Activated CD8-positive, alpha-beta T cell treated with anti-CD3 and anti-CD28 coated beads for 36 hours (primary cell): ENCODE measurements at regions not wholly inside any gene's neighbourhood (a gene's known extent, or its start where the extent isn't known, plus 50 kb on each side); places are given as distances from the start of the nearest gene placed in this dataset.
"Not testable (repeated sequence)": the region's sequence is repeated elsewhere in the genome, so short reads cannot be mapped to it uniquely, and the experiment has no call there.

ENCODE experiments used
- ATAC-seq: fragments of 200-7000 bp; cut with Tn5 transposase; one replicate; pipeline ENCODE4 v1.10.0; 2021; ENCODE audit warnings: mild to moderate bottlenecking, moderate library complexity
- CTCF ChIA-PET: fragments of 350-600 bp; sonication (Branson Sonifier 250); formaldehyde crosslinking; loops from one replicate; lab custom pipeline; 2021; ENCODE audit warnings: antibody characterized with exemption; lab: Charles Lee
- POLR2A ChIA-PET: fragments of 350-600 bp; sonication (Branson Sonifier 250); formaldehyde crosslinking; loops from one replicate; lab custom pipeline; 2021; ENCODE audit warnings: antibody characterized with exemption; lab: Charles Lee
- DNase-seq: peaks from one replicate; pipeline ENCODE4 v3.0.0-alpha.2; 2020
- H3K27ac Mint-ChIP-seq: one replicate; pipeline ENCODE4 v1.8.0; 2021; ENCODE audit warnings: mild to moderate bottlenecking, mixed read lengths
- H3K27me3 Mint-ChIP-seq: one replicate; pipeline ENCODE4 v1.8.0; 2021; ENCODE audit warnings: mixed read lengths
- H3K36me3 Mint-ChIP-seq: one replicate; pipeline ENCODE4 v1.8.0; 2021; ENCODE audit warnings: low read depth, mixed read lengths
- H3K4me1 Mint-ChIP-seq: one replicate; pipeline ENCODE4 v1.8.0; 2021; ENCODE audit warnings: low read depth, mixed read lengths
- H3K4me3 Mint-ChIP-seq: one replicate; pipeline ENCODE4 v1.8.0; 2021; ENCODE audit warnings: mild to moderate bottlenecking, moderate library complexity, mixed read lengths
- H3K9me3 Mint-ChIP-seq: one replicate; pipeline ENCODE4 v1.8.0; 2021; ENCODE audit warnings: mixed read lengths
- CTCF ChIP-seq: fragments of 200-600 bp; IDR thresholded peaks from one replicate; pipeline ENCODE4 v1.8.0; 2022; ENCODE audit warnings: antibody characterized with exemption, mild to moderate bottlenecking
- intact Hi-C: fragments of 100-400 bp; cut with micrococcal nuclease; formaldehyde crosslinking; loops from one replicate; pipeline ENCODE4 v1.10.0; 2022

DNA sequence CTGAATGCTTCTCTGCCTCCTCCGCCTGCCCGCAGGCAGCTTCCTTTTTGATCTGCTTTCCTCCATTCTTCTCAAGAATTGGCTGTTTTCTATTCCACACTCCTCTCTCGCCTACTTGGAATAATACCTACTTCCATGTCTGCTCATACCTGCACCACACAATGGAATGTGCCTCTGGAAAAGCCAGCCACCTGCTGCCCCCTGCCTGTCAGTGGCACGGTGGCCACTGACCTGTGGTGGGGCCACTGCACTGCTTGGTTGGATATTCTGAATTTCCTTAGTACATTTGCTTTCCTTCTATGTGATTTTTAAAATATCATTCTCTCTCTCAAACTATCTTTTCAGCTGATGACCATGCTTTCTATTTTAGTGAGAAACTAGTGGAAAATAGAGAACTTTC is 406.9 kb downstream of the DCDC2C start:
- POLR2A ChIA-PET: no interaction called here
- Mint-ChIP-seq H3K27me3 (no peaks in the 10 kb centered on the region), H3K4me1 (no peaks in the 10 kb centered on the region), H3K9me3 (peaks cover under 1% of the 10 kb centered on the region), H3K27ac (no peak overlapping the region), H3K4me3 (no peak overlapping the region), H3K36me3 (no peaks in the 10 kb centered on the region)
- intact Hi-C loops: no loop called here
- DNase-seq (no peak), ATAC-seq (no peak)
- CTCF ChIA-PET: no interaction called here
- no peak for TF ChIP-seq CTCF

DNA sequence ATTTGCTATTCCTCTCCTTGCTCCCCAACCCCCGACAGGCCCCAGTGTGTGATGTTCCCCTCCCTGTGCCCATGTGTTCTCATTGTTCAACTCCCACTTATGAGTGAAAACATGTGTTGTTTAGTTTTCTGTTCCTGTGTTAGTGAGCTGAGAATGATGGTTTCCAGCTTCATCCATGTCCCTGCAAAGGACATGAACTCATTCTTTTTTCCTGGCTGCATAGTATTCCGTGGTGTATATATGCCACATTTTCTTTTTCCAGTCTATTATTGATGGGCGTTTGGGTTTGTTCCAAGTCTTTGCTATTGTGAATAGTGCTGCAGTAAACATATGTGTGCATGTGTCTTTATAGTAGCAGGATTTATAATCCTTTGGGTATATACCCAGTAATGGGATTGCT is 412.1 kb downstream of the DCDC2C start:
- intact Hi-C loops, H3K27me3 Mint-ChIP-seq, H3K9me3 Mint-ChIP-seq, H3K4me1 Mint-ChIP-seq, H3K27ac Mint-ChIP-seq, DNase-seq, H3K36me3 Mint-ChIP-seq, ATAC-seq, H3K4me3 Mint-ChIP-seq, CTCF ChIA-PET, POLR2A ChIA-PET: not testable (repeated sequence)

- no peak overlapping the region for H3K27ac Mint-ChIP-seq
- H3K9me3 Mint-ChIP-seq: no peaks in the 10 kb centered on the region
- no peak for TF ChIP-seq CTCF
- intact Hi-C loops: no loop called here
- no peak for DNase-seq
- no peaks in the 10 kb centered on the region for H3K36me3 Mint-ChIP-seq
- POLR2A ChIA-PET: no interaction called here
- CTCF ChIA-PET: no interaction called here
- no peak for ATAC-seq
- no peaks in the 10 kb centered on the region for H3K4me1 Mint-ChIP-seq
- no peak overlapping the region for H3K4me3 Mint-ChIP-seq
- no peaks in the 10 kb centered on the region for H3K27me3 Mint-ChIP-seq
Measured at GRCh38 chr2:4122726-4123125, 419.4 kb downstream of the DCDC2C start.

GRCh38 chr2:4130651-4131050 is 427.3 kb downstream of the DCDC2C start:
- intact Hi-C loops: no loop called here
- Mint-ChIP-seq H3K27ac (no peak overlapping the region), H3K4me3 (no peak overlapping the region), H3K9me3 (peaks cover 20% of the 10 kb centered on the region), H3K4me1 (no peaks in the 10 kb centered on the region), H3K36me3 (no peaks in the 10 kb centered on the region), H3K27me3 (no peaks in the 10 kb centered on the region)
- DNase-seq: no peak
- ATAC-seq: no peak
- ChIA-PET POLR2A (no interaction called here), CTCF (no interaction called here)
- no peak for TF ChIP-seq CTCF

DNA sequence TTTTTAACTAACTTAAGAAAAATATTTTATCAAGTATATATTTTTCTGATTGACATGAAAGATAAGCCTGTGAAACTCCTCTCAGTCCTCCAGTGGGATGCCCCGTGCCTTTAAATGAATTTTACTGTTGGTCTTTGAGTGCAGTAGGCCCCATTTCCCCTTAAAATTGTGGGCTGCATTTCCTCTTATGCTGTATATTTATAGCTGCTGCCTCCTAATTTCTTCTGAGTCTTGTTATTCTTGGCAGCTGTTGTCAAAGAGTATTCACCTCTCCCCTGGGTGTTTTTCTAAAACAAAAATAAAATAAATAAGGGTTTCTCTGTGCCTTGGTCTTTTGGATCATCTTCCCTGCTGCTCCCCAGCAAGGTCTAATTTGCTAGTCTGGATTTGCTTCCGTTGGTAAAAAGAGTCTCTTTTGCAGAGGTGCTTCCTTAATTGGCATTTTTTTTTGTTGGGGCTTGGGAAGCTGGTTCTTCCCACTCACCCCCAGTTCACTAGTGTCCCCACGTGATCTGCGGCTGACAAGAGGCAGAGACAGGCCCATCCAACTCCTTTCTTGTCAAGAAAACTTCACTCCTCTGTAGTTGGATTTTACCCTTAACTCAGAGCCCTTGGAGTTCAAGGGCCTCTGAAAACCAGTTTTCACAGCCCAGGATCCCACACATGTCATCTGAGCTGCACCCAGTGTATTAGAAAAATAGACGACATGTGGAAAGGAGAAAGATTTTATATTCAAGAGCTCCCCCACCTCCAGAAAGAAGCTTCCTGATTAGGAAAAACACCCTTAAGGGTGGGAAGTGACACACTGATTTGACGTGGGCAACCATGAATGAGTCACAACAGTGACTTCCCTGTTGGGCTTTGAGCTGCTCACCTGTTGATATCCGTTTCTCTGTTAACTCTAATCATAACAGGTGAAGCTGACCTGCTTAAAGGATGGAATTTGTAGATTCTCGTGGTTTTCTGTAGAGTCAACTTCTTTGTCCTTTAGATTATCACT is 431.5 kb downstream of the DCDC2C start:
- no peak for TF ChIP-seq CTCF
- Mint-ChIP-seq H3K27ac (no peak overlapping the region), H3K36me3 (no peaks in the 10 kb centered on the region), H3K27me3 (no peaks in the 10 kb centered on the region), H3K4me3 (no peak overlapping the region), H3K4me1 (no peaks in the 10 kb centered on the region), H3K9me3 (peaks cover 18% of the 10 kb centered on the region)
- intact Hi-C loops: no loop called here
- no peak for DNase-seq
- ATAC-seq: no peak
- ChIA-PET CTCF (no interaction called here), POLR2A (no interaction called here)
